Neuronal stem cell (in vitro differentiated cells): ENCODE measurements at regions not wholly inside any gene's neighbourhood (a gene's known extent, or its start where the extent isn't known, plus 50 kb on each side); places are given as distances from the start of the nearest gene placed in this dataset.
A peak's percentile ranks its signal among the peaks of the same experiment; 100 is the strongest.

Experiments used
- DNase-seq: peaks from one replicate; pipeline ENCODE4 v3.0.0-alpha.2; 2013; ENCODE audit warnings: low spot score
- H2AFZ ChIP-seq: one replicate; pipeline ENCODE4 v1.6.1; 2013; ENCODE audit warnings: mild to moderate bottlenecking, low read length, inconsistent platforms
- H2AK5ac ChIP-seq: 2 replicates; pipeline ENCODE4 v1.6.1; 2013; ENCODE audit warnings: low read depth, mild to moderate bottlenecking, inconsistent platforms, low read length, moderate library complexity, mixed read lengths
- H2BK120ac ChIP-seq: 2 replicates; pipeline ENCODE4 v1.6.1; 2013; ENCODE audit warnings: low read depth, mild to moderate bottlenecking, inconsistent platforms, low read length, moderate library complexity, mixed read lengths
- H2BK12ac ChIP-seq: one replicate; pipeline ENCODE4 v1.6.1; 2013; ENCODE audit warnings: low read length, inconsistent platforms
- H2BK15ac ChIP-seq: 2 replicates; pipeline ENCODE4 v1.6.1; 2013; ENCODE audit warnings: mild to moderate bottlenecking, low read length, inconsistent platforms, mixed read lengths
- H2BK5ac ChIP-seq: one replicate; pipeline ENCODE4 v1.6.1; 2013; ENCODE audit warnings: inconsistent platforms, mild to moderate bottlenecking, low read length, moderate library complexity
- H3K14ac ChIP-seq: one replicate; pipeline ENCODE4 v1.6.1; 2013; ENCODE audit warnings: low read length, inconsistent platforms
- H3K18ac ChIP-seq: 2 replicates; pipeline ENCODE4 v1.6.1; 2013; ENCODE audit warnings: low read length, inconsistent platforms
- H3K23ac ChIP-seq: 2 replicates; pipeline ENCODE4 v1.6.1; 2013; ENCODE audit warnings: low read depth, mild to moderate bottlenecking, mixed read lengths, low read length, inconsistent platforms; ENCODE audit not compliant: poor library complexity
- H3K27ac ChIP-seq: replicated peaks from 3 replicates; pipeline ENCODE4 v1.5.1; 2013; ENCODE audit warnings: low read length, inconsistent platforms
- H3K27me3 ChIP-seq, 3 experiments: 2 replicates each; pipeline ENCODE4 v1.6.1; 2013; ENCODE audit warnings: low read length in 3 of 3, mild to moderate bottlenecking in 2 of 3, inconsistent platforms in 1 of 3, low read depth in 1 of 3, mixed read lengths in 1 of 3, moderate library complexity in 1 of 3; ENCODE audit not compliant: control insufficient read depth in 3 of 3, insufficient read depth in 3 of 3
- H3K36me3 ChIP-seq, 2 donors: replicated peaks in 1 of 2; 2 replicates each; pipeline ENCODE4 v1.6.1; 2013; ENCODE audit warnings: low read length in 2 of 2; ENCODE audit not compliant: control insufficient read depth in 2 of 2, insufficient read depth in 2 of 2
- H3K4ac ChIP-seq: 2 replicates; pipeline ENCODE4 v1.6.1; 2013; ENCODE audit warnings: inconsistent platforms, mild to moderate bottlenecking, low read length, moderate library complexity
- H3K4me1 ChIP-seq, 2 donors: 1 replicate in 1 of 2; 2 replicates in 1 of 2; pipeline ENCODE4 v1.6.1; 2013; ENCODE audit warnings: low read length in 2 of 2, low read depth in 1 of 2; ENCODE audit not compliant: control insufficient read depth in 2 of 2, insufficient read depth in 1 of 2
- H3K4me2 ChIP-seq: one replicate; pipeline ENCODE4 v1.6.1; 2013; ENCODE audit warnings: mild to moderate bottlenecking, low read length, inconsistent platforms; ENCODE audit not compliant: insufficient read depth, poor library complexity, severe bottlenecking
- H3K4me3 ChIP-seq, 2 donors: 2 replicates each; pipeline ENCODE4 v1.5.1; 2013; ENCODE audit warnings: low read length in 2 of 2, mild to moderate bottlenecking in 2 of 2, inconsistent platforms in 1 of 2, moderate library complexity in 1 of 2
- H3K79me1 ChIP-seq: one replicate; pipeline ENCODE4 v1.6.1; 2013; ENCODE audit warnings: low read depth, mild to moderate bottlenecking, inconsistent platforms, low read length, moderate library complexity
- H3K9ac ChIP-seq: one replicate; pipeline ENCODE4 v1.6.1; 2013; ENCODE audit warnings: mild to moderate bottlenecking, low read depth, low read length, inconsistent platforms; ENCODE audit not compliant: poor library complexity
- H3K9me3 ChIP-seq, 2 donors: replicated peaks in 1 of 2; 2 replicates each; pipeline versions ENCODE3 to v1.6.1; 2013; ENCODE audit warnings: low read length in 2 of 2, mild to moderate bottlenecking in 2 of 2, inconsistent platforms in 1 of 2, low read depth in 1 of 2, mixed read lengths in 1 of 2, moderate library complexity in 1 of 2; ENCODE audit not compliant: control insufficient read depth in 2 of 2, insufficient read depth in 1 of 2
- H4K8ac ChIP-seq: one replicate; pipeline ENCODE4 v1.6.1; 2013; ENCODE audit warnings: low read depth, mild to moderate bottlenecking, inconsistent platforms, low read length, moderate library complexity
- H4K91ac ChIP-seq: one replicate; pipeline ENCODE4 v1.6.1; 2013; ENCODE audit warnings: low read length, low read depth, mild to moderate bottlenecking, inconsistent platforms; ENCODE audit not compliant: poor library complexity
- WGBS, 2 donors: extraction: QIAGEN DNeasy Blood & Tissue Kit; methylation state at CpG; one replicate each; pipeline ENCODE4 v1.1.7; 2013; ENCODE audit warnings: missing lambda C conversion rate in 2 of 2, mixed read lengths in 1 of 2; ENCODE audit not compliant: insufficient read length in 2 of 2, insufficient replicate concordance in 1 of 2; ENCODE audit errors: extremely low coverage in 2 of 2; 5-methylcytosine and 5-hydroxymethylcytosine counted together

DNA sequence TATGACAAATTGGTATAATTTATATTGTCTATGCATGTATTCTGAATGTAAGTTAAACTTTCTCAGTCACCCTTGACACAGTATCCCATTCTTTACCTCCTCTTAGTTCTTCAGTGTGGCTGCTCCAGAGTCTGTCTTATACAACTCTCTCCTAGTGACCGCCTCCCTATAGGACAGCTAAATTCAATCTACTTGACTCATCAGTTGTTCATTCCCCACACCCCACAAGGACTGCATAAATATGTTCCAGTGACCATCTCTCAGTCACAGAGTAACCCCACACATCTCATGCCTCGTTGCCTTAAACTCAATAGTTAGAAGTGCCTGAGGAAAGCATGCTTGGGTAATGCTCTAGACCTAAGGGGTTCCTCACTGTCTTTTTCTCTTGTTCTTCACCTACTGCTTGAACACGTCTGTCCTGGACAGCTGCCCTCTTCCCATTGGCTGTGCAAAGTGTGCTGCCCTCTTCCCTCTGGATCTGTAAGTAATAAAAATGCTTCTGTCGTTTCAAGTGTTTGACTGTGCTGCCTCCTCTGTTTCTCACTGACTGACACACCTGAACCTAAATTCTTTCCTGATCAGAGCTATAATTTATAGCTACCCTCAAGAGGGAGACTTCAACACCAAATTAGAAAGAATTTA, 494.6 kb upstream of the GRM3 start:
- Histone ChIP-seq H3K14ac (no peak overlapping the region), H3K27me3 (no peaks in the 10 kb centered on the region)

GRCh38 chr7:86148501-86148900, 495.2 kb upstream of the GRM3 start:
- Histone ChIP-seq H3K9ac (no peak overlapping the region), H3K18ac (no peak overlapping the region), H4K91ac (no peak overlapping the region), H3K27me3 (no peaks in the 10 kb centered on the region), H4K8ac (no peak overlapping the region), H2BK15ac (no peak overlapping the region), H2BK12ac (no peak overlapping the region), H2BK5ac (no peak overlapping the region), H2AK5ac (no peak overlapping the region), H2AFZ (no peak overlapping the region), H3K23ac (no peak overlapping the region), H3K4ac (no peak overlapping the region), H3K27ac (no peak overlapping the region), H3K4me1 (no peaks in the 10 kb centered on the region), H3K9me3 (no peaks in the 10 kb centered on the region), H3K4me3 (no peak overlapping the region), H3K36me3 (no peaks in the 10 kb centered on the region), H3K14ac (no peak overlapping the region), H2BK120ac (no peak overlapping the region), H3K79me1 (no peaks in the 10 kb centered on the region), H3K4me2 (no peak overlapping the region)
- DNase-seq, result no peak
- no CpG with 5 or more reads among the region's 2 CpGs for WGBS, 2 donors

More for the DNA sequence above, 494.6 kb upstream of the GRM3 start:
- Histone ChIP-seq H3K9me3 (no peaks in the 10 kb centered on the region), H3K27ac (no peak overlapping the region), H4K91ac (no peak overlapping the region), H2AFZ (peak overlapping the region; percentile 21), H3K79me1 (no peaks in the 10 kb centered on the region), H2BK12ac (no peak overlapping the region), H4K8ac (no peak overlapping the region), H3K4me3 (no peak overlapping the region), H2AK5ac (no peak overlapping the region), H2BK120ac (no peak overlapping the region), H2BK15ac (no peak overlapping the region), H3K4me2 (no peak overlapping the region), H3K4me1 (no peaks in the 10 kb centered on the region), H2BK5ac (no peak overlapping the region), H3K36me3 (no peaks in the 10 kb centered on the region), H3K18ac (no peak overlapping the region), H3K23ac (no peak overlapping the region), H3K9ac (no peak overlapping the region), H3K4ac (no peak overlapping the region)
- WGBS, 2 donors, result no CpG with 5 or more reads among the region's 4 CpGs
- no peak for DNase-seq

- Histone ChIP-seq H3K36me3 (no peaks in the 10 kb centered on the region), H3K27ac (no peak overlapping the region), H2BK5ac (no peak overlapping the region), H3K18ac (no peak overlapping the region), H4K91ac (no peak overlapping the region), H3K79me1 (no peaks in the 10 kb centered on the region), H3K14ac (no peak overlapping the region), H2AK5ac (no peak overlapping the region), H3K4me2 (no peak overlapping the region), H2AFZ (no peak overlapping the region), H4K8ac (no peak overlapping the region), H3K27me3 (no peaks in the 10 kb centered on the region), H2BK120ac (no peak overlapping the region), H3K23ac (no peak overlapping the region), H3K4ac (no peak overlapping the region), H3K9me3 (no peaks in the 10 kb centered on the region), H3K4me3 (no peak overlapping the region), H2BK15ac (no peak overlapping the region), H2BK12ac (no peak overlapping the region), H3K9ac (no peak overlapping the region), H3K4me1 (no peaks in the 10 kb centered on the region)
- DNase-seq, result no peak
Observed at GRCh38 chr7:86137343-86137742, 506.4 kb upstream of the GRM3 start.

DNA sequence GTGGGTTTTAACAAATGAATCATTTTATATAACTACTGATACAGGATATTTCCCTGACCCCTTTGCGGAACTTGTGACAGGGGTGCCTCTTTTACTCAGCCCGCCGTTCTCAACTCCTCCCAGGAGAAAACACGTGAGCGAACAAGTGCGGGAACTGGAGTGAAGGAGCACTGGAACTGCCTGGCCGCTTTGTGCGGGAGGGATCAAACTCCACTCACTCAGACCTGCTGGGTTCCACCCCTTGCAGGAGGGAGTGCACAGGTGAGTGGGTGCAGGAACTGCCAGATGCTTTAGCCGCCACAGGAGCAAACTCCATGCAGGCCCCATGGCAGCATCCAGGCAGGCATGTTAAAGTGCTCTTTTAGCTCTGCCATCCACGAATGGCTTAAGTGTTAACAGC, 513.4 kb upstream of the GRM3 start:
- Histone ChIP-seq H2BK15ac (no peak overlapping the region), H3K9me3 (no peaks in the 10 kb centered on the region), H4K8ac (no peak overlapping the region), H3K4me3 (no peak overlapping the region), H3K18ac (no peak overlapping the region), H3K4ac (no peak overlapping the region), H2AK5ac (no peak overlapping the region), H3K27ac (no peak overlapping the region), H3K79me1 (no peaks in the 10 kb centered on the region), H3K14ac (peak overlapping the region; percentile 38), H3K4me2 (no peak overlapping the region), H2AFZ (peak overlapping the region; percentile 59), H3K23ac (no peak overlapping the region), H3K27me3 (no peaks in the 10 kb centered on the region), H3K36me3 (no peaks in the 10 kb centered on the region), H2BK12ac (no peak overlapping the region), H2BK5ac (no peak overlapping the region), H2BK120ac (no peak overlapping the region), H4K91ac (no peak overlapping the region), H3K4me1 (no peaks in the 10 kb centered on the region), H3K9ac (no peak overlapping the region)
- no peak for DNase-seq
- WGBS, 2 donors, result no CpG with 5 or more reads among the region's 10 CpGs
